NCI-H526 treated with DMSO at 0.1 percent for 48 hours (cell line): ENCODE measurements at regions not wholly inside any gene's neighbourhood (a gene's known extent, or its start where the extent isn't known, plus 50 kb on each side); places are given as distances from the start of the nearest gene placed in this dataset.

ENCODE experiments used
- DNase-seq: peaks from one replicate; lab custom pipeline; 2025; lab: John Stamatoyannopoulos, UW

- DNase-seq: no peak
Observed at GRCh38 chr18:2424420-2424819, 146.9 kb downstream of the METTL4 start.

- no peak for DNase-seq
Observed at GRCh38 chr18:2425426-2426317, 145.6 kb downstream of the METTL4 start.

- no peak for DNase-seq
Observed at GRCh38 chr18:2430191-2430590, 141.1 kb downstream of the METTL4 start.

GRCh38 chr18:2431806-2432205 is 139.5 kb downstream of the METTL4 start:
- no peak for DNase-seq

GRCh38 chr18:2433366-2433765 is 137.9 kb downstream of the METTL4 start:
- no peak for DNase-seq

GRCh38 chr18:2441544-2441943 is 129.8 kb downstream of the METTL4 start:
- no peak for DNase-seq

GRCh38 chr18:2442006-2442405 is 129.3 kb downstream of the METTL4 start:
- no peak for DNase-seq

- DNase-seq: no peak
Observed at GRCh38 chr18:2442726-2443275, 128.5 kb downstream of the METTL4 start.

- no peak for DNase-seq
Observed at GRCh38 chr18:2444201-2444875, 127.0 kb downstream of the METTL4 start.

GRCh38 chr18:2448565-2449151 is 122.6 kb downstream of the METTL4 start:
- DNase-seq: no peak

- DNase-seq: no peak
Observed at GRCh38 chr18:2451556-2451955, 119.7 kb downstream of the METTL4 start.

GRCh38 chr18:2459886-2460285 is 111.4 kb downstream of the METTL4 start:
- no peak for DNase-seq

- DNase-seq: no peak
Observed at GRCh38 chr18:2466978-2467377, 104.3 kb downstream of the METTL4 start.

- DNase-seq: no peak
Observed at GRCh38 chr18:2468051-2468450, 103.3 kb downstream of the METTL4 start.

- no peak for DNase-seq
Observed at GRCh38 chr18:2471523-2471922, 99.8 kb downstream of the METTL4 start.

- DNase-seq: no peak
Observed at GRCh38 chr18:2478662-2479061, 92.6 kb downstream of the METTL4 start.

- no peak for DNase-seq
Observed at GRCh38 chr18:2480536-2480935, 90.8 kb downstream of the METTL4 start.

- DNase-seq: no peak
Observed at GRCh38 chr18:2482706-2483475, 88.4 kb downstream of the METTL4 start.

- no peak for DNase-seq
Observed at GRCh38 chr18:2485983-2486382, 85.3 kb downstream of the METTL4 start.

GRCh38 chr18:2486426-2486825 is 84.9 kb downstream of the METTL4 start:
- no peak for DNase-seq
